ENCODE measurements at regions not wholly inside any gene's neighbourhood (a gene's known extent, or its start where the extent isn't known, plus 50 kb on each side); places are given as distances from the start of the nearest gene placed in this dataset.

GRCh38 chr4:106604319-106605051, 235.9 kb upstream of the GIMD1 start:
- no TSS peak for BruUV-seq (replicated peaks)
- intact Hi-C loops (cut with micrococcal nuclease; ENCODE audit: unreplicated experiment) (no loop called here), in situ Hi-C loops (cut with HindIII; ENCODE audit: low pct_unique_long_range_greater_than_20kb, low sequenced_read_pairs) (no loop called here)
- no peak for ATAC-seq
- H3K27me3 ChIP-seq (ENCODE audit: control insufficient read depth, insufficient read depth, low read length), result no peaks in the 10 kb centered on the region
- no peaks in the 10 kb centered on the region for H3K4me1 ChIP-seq (ENCODE audit: control insufficient read depth, insufficient read depth, low read length)
- CTCF ChIA-PET, result no interaction called here
- TF ChIP-seq REST (IDR thresholded peaks at IDR 0.05; ENCODE audit: insufficient read depth in 1 of 2, low read depth in 2 of 2, low read length in 1 of 2) (no peak), SIN3A (IDR thresholded peaks at IDR 0.05; ENCODE audit: borderline replicate concordance, insufficient read depth, low read depth, low read length) (no peak), POLR2AphosphoS5 (IDR thresholded peaks at IDR 0.05; ENCODE audit: low read depth, low read length) (no peak), CTCF (IDR thresholded peaks at IDR 0.05) (no peak), TCF7L2 (IDR thresholded peaks at IDR 0.05; ENCODE audit: low read depth, low read length) (no peak)
- no peak for DNase-seq (ENCODE audit: low read depth, low spot score)
- no peaks in the 10 kb centered on the region for H3K36me3 ChIP-seq (ENCODE audit: control insufficient read depth, insufficient read depth, low read length)
- H3K4me3 ChIP-seq (ENCODE audit: low read depth in 2 of 2, low read length in 2 of 2), result no peak overlapping the region
- no peak overlapping the region for H3K27ac ChIP-seq (ENCODE audit: low read length)
- POLR2A ChIA-PET, result no interaction called here
- H3K9me3 ChIP-seq (ENCODE audit: control insufficient read depth, insufficient read depth, low read depth, low read length), result no peaks in the 10 kb centered on the region

DNA sequence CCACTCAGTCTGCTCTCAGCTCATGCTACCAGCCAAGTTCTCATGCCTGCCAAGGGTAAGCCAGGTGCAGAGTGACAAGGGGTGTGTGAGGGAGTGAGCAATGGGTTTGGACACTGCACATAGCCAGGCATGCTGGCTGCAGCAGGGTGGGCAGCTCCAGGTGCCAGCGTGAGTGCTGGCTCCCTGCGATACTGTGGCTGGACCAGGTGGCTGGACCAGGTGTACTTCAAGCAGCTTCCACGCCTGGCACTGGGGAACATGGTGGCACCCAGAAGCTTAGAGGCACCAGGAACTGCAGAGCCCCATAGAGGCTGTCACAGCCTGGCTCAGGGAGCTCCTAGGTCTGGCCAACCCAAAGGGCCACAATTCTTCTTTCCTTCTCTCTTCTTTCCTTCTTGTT, 234.9 kb upstream of the GIMD1 start:
- Histone ChIP-seq H3K36me3 (ENCODE audit: control insufficient read depth, insufficient read depth, low read length) (no peaks in the 10 kb centered on the region), H3K27me3 (ENCODE audit: control insufficient read depth, insufficient read depth, low read length) (no peaks in the 10 kb centered on the region), H3K4me3 (ENCODE audit: low read depth in 2 of 2, low read length in 2 of 2) (no peak overlapping the region), H3K27ac (ENCODE audit: low read length) (no peak overlapping the region), H3K4me1 (ENCODE audit: control insufficient read depth, insufficient read depth, low read length) (no peaks in the 10 kb centered on the region), H3K9me3 (ENCODE audit: control insufficient read depth, insufficient read depth, low read depth, low read length) (no peaks in the 10 kb centered on the region)
- ATAC-seq (no peak), DNase-seq (ENCODE audit: low read depth, low spot score) (no peak)
- in situ Hi-C loops (cut with HindIII; ENCODE audit: low pct_unique_long_range_greater_than_20kb, low sequenced_read_pairs), result no loop called here
- no peak for TF ChIP-seq SIN3A (IDR thresholded peaks at IDR 0.05; ENCODE audit: borderline replicate concordance, insufficient read depth, low read depth, low read length)
- no peak for TF ChIP-seq TCF7L2 (IDR thresholded peaks at IDR 0.05; ENCODE audit: low read depth, low read length)
- no peak for TF ChIP-seq CTCF (IDR thresholded peaks at IDR 0.05)
- no peak for TF ChIP-seq POLR2AphosphoS5 (IDR thresholded peaks at IDR 0.05; ENCODE audit: low read depth, low read length)
- TF ChIP-seq REST (IDR thresholded peaks at IDR 0.05; ENCODE audit: insufficient read depth in 1 of 2, low read depth in 2 of 2, low read length in 1 of 2), result no peak
- no TSS peak for BruUV-seq (replicated peaks)
- ChIA-PET POLR2A (no interaction called here), CTCF (no interaction called here)
- intact Hi-C loops (cut with micrococcal nuclease; ENCODE audit: unreplicated experiment), result no loop called here

All from Panc1 (cell line).